AG20443 (cell line): ENCODE measurements at regions not wholly inside any gene's neighbourhood (a gene's known extent, or its start where the extent isn't known, plus 50 kb on each side); places are given as distances from the start of the nearest gene placed in this dataset.
A peak's percentile ranks its signal among the peaks of the same experiment; 100 is the strongest.

Experiments used
- DNase-seq: peaks from one replicate; pipeline ENCODE4 v3.0.0; 2012; ENCODE audit warnings: low spot score, mixed read lengths

- no peak for DNase-seq
Observed at GRCh38 chr12:84676787-84677186, 235.8 kb downstream of the SLC6A15 start.

- no peak for DNase-seq
Observed at GRCh38 chr12:84661786-84662185, 250.8 kb downstream of the SLC6A15 start.

- no peak for DNase-seq
Observed at GRCh38 chr12:84660139-84660538, 252.5 kb downstream of the SLC6A15 start.

- no peak for DNase-seq
Observed at GRCh38 chr12:84658877-84659276, 253.7 kb downstream of the SLC6A15 start.

GRCh38 chr12:84656705-84657104 is 255.9 kb downstream of the SLC6A15 start:
- DNase-seq: no peak

GRCh38 chr12:84653482-84653881 is 259.1 kb downstream of the SLC6A15 start:
- no peak for DNase-seq

- no peak for DNase-seq
Observed at GRCh38 chr12:84648425-84648824, 264.2 kb downstream of the SLC6A15 start.

- DNase-seq: no peak
Observed at GRCh38 chr12:84644908-84645307, 267.7 kb downstream of the SLC6A15 start.

GRCh38 chr12:84643993-84644392 is 268.6 kb downstream of the SLC6A15 start:
- no peak for DNase-seq

GRCh38 chr12:84641940-84642545 is 270.6 kb downstream of the SLC6A15 start:
- no peak for DNase-seq

GRCh38 chr12:84638811-84639368 is 273.7 kb downstream of the SLC6A15 start:
- DNase-seq: no peak

GRCh38 chr12:84637926-84638325 is 274.7 kb downstream of the SLC6A15 start:
- peak; percentile 26 for DNase-seq

GRCh38 chr12:84636801-84637290 is 275.8 kb downstream of the SLC6A15 start:
- DNase-seq: peak; percentile 10

- no peak for DNase-seq
Observed at GRCh38 chr12:84634526-84634925, 278.1 kb downstream of the SLC6A15 start.

GRCh38 chr12:84632556-84632955 is 280.0 kb downstream of the SLC6A15 start:
- DNase-seq: no peak

- DNase-seq: no peak
Observed at GRCh38 chr12:84631020-84631419, 281.6 kb downstream of the SLC6A15 start.

- DNase-seq: no peak
Observed at GRCh38 chr12:84627593-84627992, 285.0 kb downstream of the SLC6A15 start.

- no peak for DNase-seq
Observed at GRCh38 chr12:84624601-84625000, 288.0 kb downstream of the SLC6A15 start.

- DNase-seq: no peak
Observed at GRCh38 chr12:84619053-84619571, 293.5 kb downstream of the SLC6A15 start.

GRCh38 chr12:84607170-84607819 is 305.3 kb downstream of the SLC6A15 start:
- no peak for DNase-seq

- DNase-seq: no peak
Observed at GRCh38 chr12:84605983-84606382, 306.6 kb downstream of the SLC6A15 start.

- DNase-seq: peak; percentile 13
Observed at GRCh38 chr12:84604551-84604950, 308.0 kb downstream of the SLC6A15 start.
